GM12875 (cell line): ENCODE measurements at regions not wholly inside any gene's neighbourhood (a gene's known extent, or its start where the extent isn't known, plus 50 kb on each side); places are given as distances from the start of the nearest gene placed in this dataset.

Experiments
- H3K4me3 ChIP-seq: one replicate; pipeline ENCODE4 v1.5.1; 2011; ENCODE audit warnings: low read depth, low read length, control low read depth
- CTCF ChIP-seq: IDR thresholded peaks from 2 replicates; pipeline ENCODE4 v1.5.1; 2011; ENCODE audit warnings: low read depth, mild to moderate bottlenecking, control low read depth, inconsistent platforms, low read length, moderate library complexity, borderline replicate concordance; ENCODE audit not compliant: insufficient read depth

GRCh38 chr10:100688201-100688600 lies 57.2 kb upstream of the PAX2 start:
- TF ChIP-seq CTCF: no peak
- no peak overlapping the region for H3K4me3 ChIP-seq

- no peak overlapping the region for H3K4me3 ChIP-seq
- no peak for TF ChIP-seq CTCF
Measured at GRCh38 chr10:100693821-100694220, 51.6 kb upstream of the PAX2 start.
